Astrocyte (in vitro differentiated cells and primary cell): ENCODE measurements at regions not wholly inside any gene's neighbourhood (a gene's known extent, or its start where the extent isn't known, plus 50 kb on each side); places are given as distances from the start of the nearest gene placed in this dataset.

Experiments
- DNase-seq: peaks from one replicate; pipeline ENCODE4 v3.0.0-alpha.2; 2010; ENCODE audit warnings: low read depth
- FAIRE-seq: peaks from 2 replicates; lab custom pipeline; 2011; peaks lifted over from hg19 to GRCh38; lab: Jason Lieb, UNC
- H2AFZ ChIP-seq: 2 replicates; pipeline ENCODE4 v1.6.0; 2012; ENCODE audit warnings: low read depth, low read length, inconsistent platforms
- H3K27ac ChIP-seq: 2 replicates; pipeline ENCODE4 v1.5.1; 2011; ENCODE audit warnings: low read depth, low read length, inconsistent platforms
- H3K27me3 ChIP-seq: 2 replicates; pipeline ENCODE4 v1.6.0; 2011; ENCODE audit warnings: low read length, inconsistent platforms; ENCODE audit not compliant: insufficient read depth
- H3K36me3 ChIP-seq: 2 replicates; pipeline ENCODE4 v1.5.1; 2011; ENCODE audit warnings: low read length, inconsistent platforms; ENCODE audit not compliant: insufficient read depth
- H3K4me1 ChIP-seq: 2 replicates; pipeline ENCODE4 v1.5.1; 2011; ENCODE audit warnings: low read length, inconsistent platforms; ENCODE audit not compliant: insufficient read depth
- H3K4me2 ChIP-seq: 2 replicates; pipeline ENCODE4 v1.6.0; 2012; ENCODE audit warnings: low read length, inconsistent platforms
- H3K4me3 ChIP-seq: 2 replicates; pipeline ENCODE4 v1.5.1; 2011; ENCODE audit warnings: low read depth, mild to moderate bottlenecking, low read length, inconsistent platforms; ENCODE audit not compliant: insufficient read depth
- H3K79me2 ChIP-seq: 2 replicates; pipeline ENCODE4 v1.6.0; 2012; ENCODE audit warnings: mild to moderate bottlenecking, low read length, inconsistent platforms; ENCODE audit not compliant: insufficient read depth
- H3K9ac ChIP-seq: 2 replicates; pipeline ENCODE4 v1.6.0; 2012; ENCODE audit warnings: mild to moderate bottlenecking, low read length, inconsistent platforms
- H3K9me3 ChIP-seq: 2 replicates; pipeline ENCODE4 v1.5.1; 2012; ENCODE audit warnings: low read depth, mild to moderate bottlenecking, low read length, inconsistent platforms; ENCODE audit not compliant: insufficient read depth
- H4K20me1 ChIP-seq: 2 replicates; pipeline ENCODE4 v1.6.0; 2012; ENCODE audit warnings: low read length, inconsistent platforms; ENCODE audit not compliant: insufficient read depth
- H3K27ac Mint-ChIP-seq: one replicate; pipeline ENCODE4 v1.8.0; 2021; ENCODE audit warnings: mild to moderate bottlenecking, mixed read lengths; ENCODE audit not compliant: unreplicated experiment
- H3K27me3 Mint-ChIP-seq: one replicate; pipeline ENCODE4 v1.8.0; 2021; ENCODE audit warnings: low read depth, mixed read lengths; ENCODE audit not compliant: unreplicated experiment
- H3K36me3 Mint-ChIP-seq: one replicate; pipeline ENCODE4 v1.8.0; 2021; ENCODE audit warnings: low read depth, mixed read lengths; ENCODE audit not compliant: unreplicated experiment
- H3K4me1 Mint-ChIP-seq: one replicate; pipeline ENCODE4 v1.8.0; 2021; ENCODE audit warnings: low read depth, mixed read lengths; ENCODE audit not compliant: unreplicated experiment
- H3K4me3 Mint-ChIP-seq: one replicate; pipeline ENCODE4 v1.8.0; 2021; ENCODE audit warnings: mild to moderate bottlenecking, moderate library complexity, mixed read lengths; ENCODE audit not compliant: unreplicated experiment
- H3K9me3 Mint-ChIP-seq: one replicate; pipeline ENCODE4 v1.8.0; 2021; ENCODE audit warnings: mild to moderate bottlenecking, mixed read lengths; ENCODE audit not compliant: unreplicated experiment
- EZH2 ChIP-seq: IDR thresholded peaks from 2 replicates; pipeline ENCODE4 v1.6.1; 2012; ENCODE audit warnings: mild to moderate bottlenecking, low read length, inconsistent platforms; ENCODE audit not compliant: insufficient read depth
- TF ChIP-seq, protein P1 (sequence below): IDR thresholded peaks from 2 replicates; pipeline ENCODE4 v1.5.1; 2011; ENCODE audit warnings: low read depth, mild to moderate bottlenecking, inconsistent platforms, low read length, moderate library complexity; ENCODE audit not compliant: insufficient read depth

- H3K79me2 ChIP-seq: no peaks in the 10 kb centered on the region
- no peaks in the 10 kb centered on the region for H3K4me1 ChIP-seq
- Mint-ChIP-seq H3K27ac (no peak overlapping the region), H3K36me3 (no peaks in the 10 kb centered on the region), H3K27me3 (peaks cover 2% of the 10 kb centered on the region), H3K4me3 (no peak overlapping the region), H3K4me1 (peaks cover 5% of the 10 kb centered on the region), H3K9me3 (peaks cover 3% of the 10 kb centered on the region)
- H4K20me1 ChIP-seq: no peaks in the 10 kb centered on the region
- FAIRE-seq (no peak), DNase-seq (no peak)
- H3K4me3 ChIP-seq: no peak overlapping the region
- no peak for TF ChIP-seq EZH2
- TF ChIP-seq, protein P1, sequence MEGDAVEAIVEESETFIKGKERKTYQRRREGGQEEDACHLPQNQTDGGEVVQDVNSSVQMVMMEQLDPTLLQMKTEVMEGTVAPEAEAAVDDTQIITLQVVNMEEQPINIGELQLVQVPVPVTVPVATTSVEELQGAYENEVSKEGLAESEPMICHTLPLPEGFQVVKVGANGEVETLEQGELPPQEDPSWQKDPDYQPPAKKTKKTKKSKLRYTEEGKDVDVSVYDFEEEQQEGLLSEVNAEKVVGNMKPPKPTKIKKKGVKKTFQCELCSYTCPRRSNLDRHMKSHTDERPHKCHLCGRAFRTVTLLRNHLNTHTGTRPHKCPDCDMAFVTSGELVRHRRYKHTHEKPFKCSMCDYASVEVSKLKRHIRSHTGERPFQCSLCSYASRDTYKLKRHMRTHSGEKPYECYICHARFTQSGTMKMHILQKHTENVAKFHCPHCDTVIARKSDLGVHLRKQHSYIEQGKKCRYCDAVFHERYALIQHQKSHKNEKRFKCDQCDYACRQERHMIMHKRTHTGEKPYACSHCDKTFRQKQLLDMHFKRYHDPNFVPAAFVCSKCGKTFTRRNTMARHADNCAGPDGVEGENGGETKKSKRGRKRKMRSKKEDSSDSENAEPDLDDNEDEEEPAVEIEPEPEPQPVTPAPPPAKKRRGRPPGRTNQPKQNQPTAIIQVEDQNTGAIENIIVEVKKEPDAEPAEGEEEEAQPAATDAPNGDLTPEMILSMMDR: no peak
- H3K27me3 ChIP-seq: no peaks in the 10 kb centered on the region
- H3K4me2 ChIP-seq: no peak overlapping the region
- H3K9ac ChIP-seq: no peak overlapping the region
- no peaks in the 10 kb centered on the region for H3K9me3 ChIP-seq
- no peaks in the 10 kb centered on the region for H3K36me3 ChIP-seq
- H3K27ac ChIP-seq: no peak overlapping the region
- H2AFZ ChIP-seq: no peak overlapping the region
These were observed 388.3 kb downstream of the TMEM38B start for GRCh38 chr9:106082621-106083020.

- Histone ChIP-seq H3K4me1 (no peaks in the 10 kb centered on the region), H3K9ac (no peak overlapping the region), H3K36me3 (no peaks in the 10 kb centered on the region), H2AFZ (no peak overlapping the region), H3K79me2 (no peaks in the 10 kb centered on the region), H4K20me1 (no peaks in the 10 kb centered on the region), H3K27ac (no peak overlapping the region), H3K4me2 (no peak overlapping the region), H3K9me3 (no peaks in the 10 kb centered on the region), H3K4me3 (no peak overlapping the region), H3K27me3 (no peaks in the 10 kb centered on the region)
- Mint-ChIP-seq H3K27ac (no peak overlapping the region), H3K36me3 (no peaks in the 10 kb centered on the region), H3K4me3 (no peak overlapping the region), H3K27me3 (peaks cover 2% of the 10 kb centered on the region), H3K9me3 (peaks cover 7% of the 10 kb centered on the region), H3K4me1 (no peaks in the 10 kb centered on the region)
- TF ChIP-seq EZH2: no peak
- TF ChIP-seq, protein P1: no peak
- no peak for DNase-seq
- no peak for FAIRE-seq
These were observed 390.4 kb downstream of the TMEM38B start for GRCh38 chr9:106084702-106085101.

DNA sequence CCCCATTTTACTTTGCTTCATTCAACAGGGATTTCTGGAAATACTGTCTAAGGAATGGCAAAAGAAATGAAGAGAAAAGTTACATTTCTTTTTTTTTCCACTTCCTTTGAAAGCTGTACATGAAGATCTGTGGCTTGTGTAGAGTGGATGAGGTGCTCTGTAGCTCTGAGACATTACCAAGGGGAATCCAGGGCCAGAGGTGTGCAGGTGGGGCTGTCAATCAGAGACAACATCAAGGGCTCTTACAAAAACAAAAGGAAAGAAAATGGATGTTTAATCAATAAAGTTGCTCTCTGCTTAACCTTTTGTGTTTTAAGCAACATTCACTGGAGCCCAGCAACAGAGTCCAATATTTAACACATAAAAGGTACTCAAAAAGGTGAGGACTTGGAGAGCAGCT is 391.1 kb downstream of the TMEM38B start:
- no peak for FAIRE-seq
- H3K27me3 ChIP-seq: no peaks in the 10 kb centered on the region
- no peak overlapping the region for H3K27ac ChIP-seq
- no peaks in the 10 kb centered on the region for H3K36me3 ChIP-seq
- no peak overlapping the region for H3K4me3 ChIP-seq
- H3K36me3 Mint-ChIP-seq: no peaks in the 10 kb centered on the region
- no peak overlapping the region for H3K4me2 ChIP-seq
- no peak overlapping the region for H3K9ac ChIP-seq
- H3K4me3 Mint-ChIP-seq: no peak overlapping the region
- peaks cover 2% of the 10 kb centered on the region for H3K27me3 Mint-ChIP-seq
- H2AFZ ChIP-seq: no peak overlapping the region
- no peaks in the 10 kb centered on the region for H3K9me3 ChIP-seq
- no peak for DNase-seq
- TF ChIP-seq, protein P1: no peak
- no peak for TF ChIP-seq EZH2
- no peaks in the 10 kb centered on the region for H3K4me1 ChIP-seq
- H3K4me1 Mint-ChIP-seq: no peaks in the 10 kb centered on the region
- peaks cover 7% of the 10 kb centered on the region for H3K9me3 Mint-ChIP-seq
- no peak overlapping the region for H3K27ac Mint-ChIP-seq
- H4K20me1 ChIP-seq: no peaks in the 10 kb centered on the region
- no peaks in the 10 kb centered on the region for H3K79me2 ChIP-seq
